Pancreas (tissue), 10 donors: ENCODE measurements at regions not wholly inside any gene's neighbourhood (a gene's known extent, or its start where the extent isn't known, plus 50 kb on each side); places are given as distances from the start of the nearest gene placed in this dataset.

Experiments
- ATAC-seq, 4 donors: fragments of 200-7000 bp; cut with Tn5 transposase; one replicate each; pipeline versions ENCODE4 v1.8.0 to v1.9.1; 2020; ENCODE audit warnings: mild to moderate bottlenecking in 4 of 4, moderate library complexity in 4 of 4
- DNase-seq, 6 donors: peaks; one replicate each; pipeline ENCODE4 v3.0.0-alpha.2; 2020
- FAIRE-seq: peaks from 2 replicates; lab custom pipeline; 2012; peaks lifted over from hg19 to GRCh38; lab: Jason Lieb, UNC
- H3K27ac ChIP-seq, 4 donors: fragments of 200-600 bp; sonication (generic); 1 replicate in 3 of 4; 2 replicates in 1 of 4; pipeline versions ENCODE4 v1.5.0 to v1.8.0; 2020
- H3K27me3 ChIP-seq, 4 donors: fragments of 200-600 bp; one replicate each; pipeline ENCODE4 v1.8.0; 2021
- H3K36me3 ChIP-seq, 3 donors: fragments of 200-600 bp; sonication (generic) in 1 of 3; one replicate each; pipeline versions ENCODE4 v1.5.0 to v1.8.0; 2020 to 2021
- H3K4me1 ChIP-seq, 3 donors: fragments of 200-600 bp; one replicate each; pipeline ENCODE4 v1.8.0; 2021
- H3K4me3 ChIP-seq, 4 donors: fragments of 200-600 bp; sonication (generic) in 2 of 4; one replicate each; pipeline versions ENCODE4 v1.5.0 to v1.8.0; 2020 to 2021
- H3K9me3 ChIP-seq, 4 donors: fragments of 200-600 bp; one replicate each; pipeline ENCODE4 v1.8.0; 2021
- WGBS, 2 donors: extraction: QIAGEN DNeasy Blood & Tissue Kit; methylation state at CpG; one replicate each; pipeline ENCODE4 v1.1.7; 2013; 5-methylcytosine and 5-hydroxymethylcytosine counted together
- intact Hi-C, 3 donors: fragments of 100-400 bp; cut with DNase I; formaldehyde crosslinking; loops; one replicate each; pipeline versions ENCODE4 v1.11.1 to v1.14.2; 2022
- TF ChIP-seq, protein P1 (sequence below), 4 donors: fragments of 200-600 bp; sonication (generic) in 3 of 4; IDR thresholded peaks; one replicate each; pipeline versions ENCODE4 v1.5.0 to v1.8.0; 2021; ENCODE audit warnings: antibody characterized with exemption in 4 of 4
- donor health status: healthy with polysubstance abuse.
- donor health status: DM: no; HTN: no; CAD: no; lungs with moderate emphysema.
- donor health status: DM: no; HTN: no; CAD: no.
- donor health status: control.
- donor health status: control.
- donor health status: Bipolar disorder and iron deficiency.
- donor health status: DM: yes; HTN: yes; CAD: no.
- donor health status: DM: no; HTN: no; CAD: no.
- donor health status: DM: no; HTN: no; CAD: no.
- donor health status: DM: yes; HTN: yes; CAD: no.

DNA sequence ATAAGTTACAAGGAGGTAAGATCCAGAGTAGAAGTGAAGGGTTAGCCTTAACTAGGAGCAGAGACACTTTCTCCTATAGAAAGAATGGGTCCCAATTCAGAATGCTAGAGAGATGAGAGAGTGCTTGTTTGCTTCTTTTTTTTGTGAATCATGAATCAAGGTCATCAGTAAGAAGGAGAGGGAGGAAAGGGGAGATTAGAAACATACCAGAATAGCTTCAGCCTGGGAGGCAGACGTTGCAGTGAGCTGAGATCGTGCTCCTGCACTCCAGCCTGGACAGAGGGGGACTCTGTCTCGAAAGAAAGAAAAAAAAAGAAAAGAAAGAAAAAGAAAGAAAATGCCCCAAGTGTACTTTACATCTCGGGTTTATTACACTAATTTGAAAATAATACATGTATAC, 55.8 kb upstream of the SLC35F5 start:
- no peak for DNase-seq
- TF ChIP-seq, protein P1, sequence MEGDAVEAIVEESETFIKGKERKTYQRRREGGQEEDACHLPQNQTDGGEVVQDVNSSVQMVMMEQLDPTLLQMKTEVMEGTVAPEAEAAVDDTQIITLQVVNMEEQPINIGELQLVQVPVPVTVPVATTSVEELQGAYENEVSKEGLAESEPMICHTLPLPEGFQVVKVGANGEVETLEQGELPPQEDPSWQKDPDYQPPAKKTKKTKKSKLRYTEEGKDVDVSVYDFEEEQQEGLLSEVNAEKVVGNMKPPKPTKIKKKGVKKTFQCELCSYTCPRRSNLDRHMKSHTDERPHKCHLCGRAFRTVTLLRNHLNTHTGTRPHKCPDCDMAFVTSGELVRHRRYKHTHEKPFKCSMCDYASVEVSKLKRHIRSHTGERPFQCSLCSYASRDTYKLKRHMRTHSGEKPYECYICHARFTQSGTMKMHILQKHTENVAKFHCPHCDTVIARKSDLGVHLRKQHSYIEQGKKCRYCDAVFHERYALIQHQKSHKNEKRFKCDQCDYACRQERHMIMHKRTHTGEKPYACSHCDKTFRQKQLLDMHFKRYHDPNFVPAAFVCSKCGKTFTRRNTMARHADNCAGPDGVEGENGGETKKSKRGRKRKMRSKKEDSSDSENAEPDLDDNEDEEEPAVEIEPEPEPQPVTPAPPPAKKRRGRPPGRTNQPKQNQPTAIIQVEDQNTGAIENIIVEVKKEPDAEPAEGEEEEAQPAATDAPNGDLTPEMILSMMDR (IDR thresholded peaks at IDR 0.05) = no peak
- 38 to 43% methylated on average over 4 of the region's 4 CpGs for WGBS, 2 donors
- H3K27me3 ChIP-seq = no peaks in the 10 kb centered on the region
- H3K4me1 ChIP-seq = no peaks in the 10 kb centered on the region
- intact Hi-C loops = no loop called here
- ATAC-seq = no peak
- no peak for FAIRE-seq
- no peak overlapping the region for H3K4me3 ChIP-seq
- H3K36me3 ChIP-seq = no peaks in the 10 kb centered on the region
- no peaks in the 10 kb centered on the region for H3K9me3 ChIP-seq
- H3K27ac ChIP-seq = no peak overlapping the region

DNA sequence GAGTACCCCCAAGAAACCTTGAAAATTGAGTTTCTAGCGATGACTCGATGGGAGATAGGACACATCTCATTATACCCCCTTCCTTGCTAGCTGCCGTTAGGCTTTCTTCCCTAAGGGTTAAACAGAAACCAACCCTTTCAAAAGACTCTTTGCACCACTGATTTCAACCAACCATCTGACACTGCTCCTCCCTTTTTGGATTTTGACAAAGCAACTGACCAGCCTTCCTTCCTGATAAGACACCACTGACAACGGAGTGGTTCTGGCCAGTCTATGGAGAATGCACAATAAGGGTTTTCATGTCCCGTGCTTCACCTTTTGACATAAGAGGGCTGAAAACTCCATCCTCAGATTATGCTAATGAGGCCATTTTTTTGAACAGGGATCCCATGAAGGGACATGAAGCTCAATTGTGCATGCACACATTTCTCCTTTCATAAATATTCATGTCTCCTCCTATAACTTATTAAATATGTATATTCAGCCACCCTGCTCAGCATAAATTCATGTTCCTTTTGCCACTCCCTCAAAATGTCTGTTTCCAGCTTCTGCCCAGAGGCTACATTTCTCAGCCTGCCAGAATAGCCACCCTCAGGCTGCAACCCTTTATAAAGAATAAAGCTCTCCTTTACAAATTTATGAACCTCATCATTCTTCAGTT, 52.8 kb upstream of the SLC35F5 start:
- Histone ChIP-seq H3K27me3 (no peaks in the 10 kb centered on the region), H3K4me1 (no peaks in the 10 kb centered on the region), H3K4me3 (no peak overlapping the region), H3K36me3 (no peaks in the 10 kb centered on the region), H3K27ac (no peak overlapping the region), H3K9me3 (no peaks in the 10 kb centered on the region)
- WGBS, 2 donors = 88 to 91% methylated on average over 5 of the region's 5 CpGs
- FAIRE-seq = no peak
- TF ChIP-seq, protein P1 (IDR thresholded peaks at IDR 0.05) = no peak
- intact Hi-C loops = no loop called here
- no peak for ATAC-seq
- no peak for DNase-seq

DNA sequence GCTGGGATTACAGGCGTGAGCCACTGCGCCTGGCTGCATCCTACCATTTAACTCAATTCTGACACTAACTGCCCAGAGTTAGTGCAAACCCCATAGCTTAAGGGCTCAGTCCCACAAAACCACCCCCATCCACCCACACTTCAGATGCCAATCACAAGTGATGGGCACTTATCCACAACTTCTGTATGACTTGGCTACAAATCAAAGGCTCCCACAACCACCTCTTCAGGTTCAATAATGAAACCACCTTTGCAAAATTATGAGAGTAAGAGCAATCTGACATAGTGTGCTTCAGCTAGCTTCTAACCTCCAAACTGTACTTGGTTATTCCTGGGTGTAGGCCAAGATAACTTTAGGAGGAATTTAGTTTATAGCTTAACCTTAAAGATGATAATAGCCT, 51.3 kb upstream of the SLC35F5 start:
- ATAC-seq = no peak
- DNase-seq = no peak
- H3K4me3 ChIP-seq = no peak overlapping the region
- no peak for FAIRE-seq
- no peaks in the 10 kb centered on the region for H3K36me3 ChIP-seq
- 96 to 98% methylated on average over 2 of the region's 2 CpGs for WGBS, 2 donors
- H3K9me3 ChIP-seq = no peaks in the 10 kb centered on the region
- no peaks in the 10 kb centered on the region for H3K27me3 ChIP-seq
- H3K27ac ChIP-seq = no peak overlapping the region
- intact Hi-C loops = no loop called here
- no peaks in the 10 kb centered on the region for H3K4me1 ChIP-seq
- TF ChIP-seq, protein P1 (IDR thresholded peaks at IDR 0.05) = no peak

GRCh38 chr2:113806217-113806913, 49.9 kb upstream of the SLC35F5 start:
- H3K9me3 ChIP-seq = no peaks in the 10 kb centered on the region
- H3K4me3 ChIP-seq = no peak overlapping the region
- no peaks in the 10 kb centered on the region for H3K4me1 ChIP-seq
- no peaks in the 10 kb centered on the region for H3K36me3 ChIP-seq
- TF ChIP-seq, protein P1 (IDR thresholded peaks at IDR 0.05) = no peak
- intact Hi-C loops = no loop called here
- H3K27me3 ChIP-seq = no peaks in the 10 kb centered on the region
- DNase-seq (no peak), FAIRE-seq (no peak), ATAC-seq (no peak)
- no peak overlapping the region for H3K27ac ChIP-seq
- 72 to 79% methylated on average over 8 of the region's 8 CpGs for WGBS, 2 donors
